ENCODE measurements at regions not wholly inside any gene's neighbourhood (a gene's known extent, or its start where the extent isn't known, plus 50 kb on each side); places are given as distances from the start of the nearest gene placed in this dataset.

DNA sequence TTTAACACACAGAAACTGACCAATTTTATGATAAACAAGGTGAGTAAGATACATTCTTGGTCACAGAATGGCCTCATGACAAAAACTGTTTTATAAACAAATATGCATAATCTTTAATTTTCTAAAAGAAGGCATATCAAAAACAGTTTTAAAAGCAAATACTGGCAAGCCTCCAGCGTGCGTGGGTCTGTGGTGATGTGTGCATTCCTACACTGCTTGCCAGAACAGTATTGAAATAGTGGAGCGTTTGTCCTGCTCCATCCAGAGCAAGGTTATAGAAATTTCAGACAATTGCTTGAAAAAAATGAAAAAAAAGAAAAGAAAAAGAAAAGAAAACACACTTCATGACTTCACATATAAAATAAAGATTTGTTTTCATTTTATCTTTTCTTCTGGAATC, 140.9 kb downstream of the MZT1 start:
- Histone ChIP-seq H3K4me1 (ENCODE audit: control insufficient read depth in 1 of 2, insufficient read depth in 2 of 2, low read length in 2 of 2) (no peaks in the 10 kb centered on the region), H3K9me3 (ENCODE audit: control insufficient read depth in 1 of 2, insufficient read depth in 1 of 2, low read depth in 1 of 2, low read length in 2 of 2) (no peaks in the 10 kb centered on the region), H2AFZ (ENCODE audit: low read depth, low read length, poor library complexity, severe bottlenecking) (no peak overlapping the region), H3K4me2 (ENCODE audit: low read length) (no peak overlapping the region), H3K27me3 (ENCODE audit: insufficient read depth, low read length) (no peaks in the 10 kb centered on the region), H3K4me3 (replicated peaks in 1 of 2; ENCODE audit: low read depth in 1 of 2, low read length in 2 of 2) (no peak overlapping the region), H3K27ac (ENCODE audit: low read depth, low read length) (no peak overlapping the region), H3K9ac (ENCODE audit: low read length) (no peak overlapping the region), H3K9me2 (ENCODE audit: insufficient read depth) (no peaks in the 10 kb centered on the region), H4K20me1 (ENCODE audit: insufficient read depth) (no peaks in the 10 kb centered on the region), H3K79me2 (ENCODE audit: insufficient read depth, low read length) (no peaks in the 10 kb centered on the region), H3K36me3 (ENCODE audit: control insufficient read depth in 1 of 2, insufficient read depth in 2 of 2, low read length in 2 of 2) (no peaks in the 10 kb centered on the region)
- TF ChIP-seq POLR2A (IDR thresholded peaks at IDR 0.05; ENCODE audit: borderline replicate concordance, extremely low read depth, insufficient read depth, insufficient read length) (no peak), TCF7L2 (IDR thresholded peaks at IDR 0.05; ENCODE audit: borderline replicate concordance, extremely low read depth, insufficient read depth, insufficient read length) (no peak), SIN3A (IDR thresholded peaks at IDR 0.05; ENCODE audit: low read depth) (no peak), EZH2 (IDR thresholded peaks at IDR 0.05) (no peak)
- intact Hi-C loops (cut with micrococcal nuclease), result no loop called here
- ATAC-seq, result no peak
- ChIA-PET RAD21 (ENCODE audit: low non-redundant PET in 1 of 2, low total read pairs in 2 of 2, uncharacterized antibody in 2 of 2, unreplicated experiment in 2 of 2) (no interaction called here), CTCF (no interaction called here), POLR2A (no interaction called here)
- no TSS peak for BruUV-seq (replicated peaks)
- DNase-seq (ENCODE audit: low read depth, low spot score), result no peak

- H3K79me2 ChIP-seq (ENCODE audit: insufficient read depth, low read length), result no peaks in the 10 kb centered on the region
- no TSS peak for BruUV-seq (replicated peaks)
- POLR2A ChIA-PET, result no interaction called here
- H3K9ac ChIP-seq (ENCODE audit: low read length), result no peak overlapping the region
- H2AFZ ChIP-seq (ENCODE audit: low read depth, low read length, poor library complexity, severe bottlenecking), result no peak overlapping the region
- H3K9me2 ChIP-seq (ENCODE audit: insufficient read depth), result no peaks in the 10 kb centered on the region
- no peaks in the 10 kb centered on the region for H3K27me3 ChIP-seq (ENCODE audit: insufficient read depth, low read length)
- no peaks in the 10 kb centered on the region for H3K9me3 ChIP-seq (ENCODE audit: control insufficient read depth in 1 of 2, insufficient read depth in 1 of 2, low read depth in 1 of 2, low read length in 2 of 2)
- H3K4me1 ChIP-seq (ENCODE audit: control insufficient read depth in 1 of 2, insufficient read depth in 2 of 2, low read length in 2 of 2), result no peaks in the 10 kb centered on the region
- H3K4me3 ChIP-seq (replicated peaks in 1 of 2; ENCODE audit: low read depth in 1 of 2, low read length in 2 of 2), result no peak overlapping the region
- no peak overlapping the region for H3K27ac ChIP-seq (ENCODE audit: low read depth, low read length)
- CTCF ChIA-PET, result no interaction called here
- ATAC-seq (no peak), DNase-seq (ENCODE audit: low read depth, low spot score) (no peak)
- TF ChIP-seq YY1 (IDR thresholded peaks at IDR 0.05; ENCODE audit: extremely low read depth, insufficient replicate concordance, low read depth, low read length) (no peak), POLR2AphosphoS5 (IDR thresholded peaks at IDR 0.05; ENCODE audit: low read depth, low read length) (no peak), TCF7L2 (IDR thresholded peaks at IDR 0.05; ENCODE audit: borderline replicate concordance, extremely low read depth, insufficient read depth, insufficient read length) (no peak), JUND (IDR thresholded peaks at IDR 0.05) (no peak), ZFX (IDR thresholded peaks at IDR 0.05) (no peak), SIN3A (IDR thresholded peaks at IDR 0.05; ENCODE audit: low read depth) (no peak), SP1 (IDR thresholded peaks at IDR 0.05; ENCODE audit: low read depth) (no peak), EGR1 (IDR thresholded peaks at IDR 0.05; ENCODE audit: low read depth) (no peak), FOSL1 (IDR thresholded peaks at IDR 0.05; ENCODE audit: low read depth) (no peak)
- TF ChIP-seq, protein P1, sequence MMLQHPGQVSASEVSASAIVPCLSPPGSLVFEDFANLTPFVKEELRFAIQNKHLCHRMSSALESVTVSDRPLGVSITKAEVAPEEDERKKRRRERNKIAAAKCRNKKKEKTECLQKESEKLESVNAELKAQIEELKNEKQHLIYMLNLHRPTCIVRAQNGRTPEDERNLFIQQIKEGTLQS (IDR thresholded peaks at IDR 0.05), result no peak
- TF ChIP-seq, protein P2, sequence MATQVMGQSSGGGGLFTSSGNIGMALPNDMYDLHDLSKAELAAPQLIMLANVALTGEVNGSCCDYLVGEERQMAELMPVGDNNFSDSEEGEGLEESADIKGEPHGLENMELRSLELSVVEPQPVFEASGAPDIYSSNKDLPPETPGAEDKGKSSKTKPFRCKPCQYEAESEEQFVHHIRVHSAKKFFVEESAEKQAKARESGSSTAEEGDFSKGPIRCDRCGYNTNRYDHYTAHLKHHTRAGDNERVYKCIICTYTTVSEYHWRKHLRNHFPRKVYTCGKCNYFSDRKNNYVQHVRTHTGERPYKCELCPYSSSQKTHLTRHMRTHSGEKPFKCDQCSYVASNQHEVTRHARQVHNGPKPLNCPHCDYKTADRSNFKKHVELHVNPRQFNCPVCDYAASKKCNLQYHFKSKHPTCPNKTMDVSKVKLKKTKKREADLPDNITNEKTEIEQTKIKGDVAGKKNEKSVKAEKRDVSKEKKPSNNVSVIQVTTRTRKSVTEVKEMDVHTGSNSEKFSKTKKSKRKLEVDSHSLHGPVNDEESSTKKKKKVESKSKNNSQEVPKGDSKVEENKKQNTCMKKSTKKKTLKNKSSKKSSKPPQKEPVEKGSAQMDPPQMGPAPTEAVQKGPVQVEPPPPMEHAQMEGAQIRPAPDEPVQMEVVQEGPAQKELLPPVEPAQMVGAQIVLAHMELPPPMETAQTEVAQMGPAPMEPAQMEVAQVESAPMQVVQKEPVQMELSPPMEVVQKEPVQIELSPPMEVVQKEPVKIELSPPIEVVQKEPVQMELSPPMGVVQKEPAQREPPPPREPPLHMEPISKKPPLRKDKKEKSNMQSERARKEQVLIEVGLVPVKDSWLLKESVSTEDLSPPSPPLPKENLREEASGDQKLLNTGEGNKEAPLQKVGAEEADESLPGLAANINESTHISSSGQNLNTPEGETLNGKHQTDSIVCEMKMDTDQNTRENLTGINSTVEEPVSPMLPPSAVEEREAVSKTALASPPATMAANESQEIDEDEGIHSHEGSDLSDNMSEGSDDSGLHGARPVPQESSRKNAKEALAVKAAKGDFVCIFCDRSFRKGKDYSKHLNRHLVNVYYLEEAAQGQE (IDR thresholded peaks at IDR 0.05; ENCODE audit: low read depth), result no peak
- TF ChIP-seq, protein P3, sequence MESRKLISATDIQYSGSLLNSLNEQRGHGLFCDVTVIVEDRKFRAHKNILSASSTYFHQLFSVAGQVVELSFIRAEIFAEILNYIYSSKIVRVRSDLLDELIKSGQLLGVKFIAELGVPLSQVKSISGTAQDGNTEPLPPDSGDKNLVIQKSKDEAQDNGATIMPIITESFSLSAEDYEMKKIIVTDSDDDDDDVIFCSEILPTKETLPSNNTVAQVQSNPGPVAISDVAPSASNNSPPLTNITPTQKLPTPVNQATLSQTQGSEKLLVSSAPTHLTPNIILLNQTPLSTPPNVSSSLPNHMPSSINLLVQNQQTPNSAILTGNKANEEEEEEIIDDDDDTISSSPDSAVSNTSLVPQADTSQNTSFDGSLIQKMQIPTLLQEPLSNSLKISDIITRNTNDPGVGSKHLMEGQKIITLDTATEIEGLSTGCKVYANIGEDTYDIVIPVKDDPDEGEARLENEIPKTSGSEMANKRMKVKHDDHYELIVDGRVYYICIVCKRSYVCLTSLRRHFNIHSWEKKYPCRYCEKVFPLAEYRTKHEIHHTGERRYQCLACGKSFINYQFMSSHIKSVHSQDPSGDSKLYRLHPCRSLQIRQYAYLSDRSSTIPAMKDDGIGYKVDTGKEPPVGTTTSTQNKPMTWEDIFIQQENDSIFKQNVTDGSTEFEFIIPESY (IDR thresholded peaks at IDR 0.05; ENCODE audit: extremely low read depth, insufficient replicate concordance, low read length), result no peak
- no peak overlapping the region for H3K4me2 ChIP-seq (ENCODE audit: low read length)
- intact Hi-C loops (cut with micrococcal nuclease), result no loop called here
- RAD21 ChIA-PET (ENCODE audit: low non-redundant PET in 1 of 2, low total read pairs in 2 of 2, uncharacterized antibody in 2 of 2, unreplicated experiment in 2 of 2), result no interaction called here
- no peaks in the 10 kb centered on the region for H4K20me1 ChIP-seq (ENCODE audit: insufficient read depth)
- H3K36me3 ChIP-seq (ENCODE audit: control insufficient read depth in 1 of 2, insufficient read depth in 2 of 2, low read length in 2 of 2), result no peaks in the 10 kb centered on the region
Measured at GRCh38 chr13:72585254-72585653, 142.2 kb downstream of the MZT1 start.
